ENCODE measurements at regions not wholly inside any gene's neighbourhood (a gene's known extent, or its start where the extent isn't known, plus 50 kb on each side); places are given as distances from the start of the nearest gene placed in this dataset. TPM values are rescaled to one million over a fixed set of nuclear protein-coding genes. Genes with fewer than 3 reads are reported as not detected.

Small RNA genes lying in the stretch of these regions (small RNA-seq; reads per million reads assigned to genes)
- gene AP003385.4 (not detected), gene AP003716.2 (not detected), gene RNU6-46P (not detected)
